GM12891 (cell line): ENCODE measurements at regions not wholly inside any gene's neighbourhood (a gene's known extent, or its start where the extent isn't known, plus 50 kb on each side); places are given as distances from the start of the nearest gene placed in this dataset.

Source experiments
- POLR2A ChIP-seq: IDR thresholded peaks from 2 replicates; pipeline ENCODE4 v1.6.1; 2011; ENCODE audit warnings: low read depth, low read length, control low read depth
- POLR2AphosphoS5 ChIP-seq: IDR thresholded peaks from 2 replicates; pipeline ENCODE4 v1.6.1; 2011; ENCODE audit warnings: low read depth, low read length, control low read depth

GRCh38 chr6:144664947-144665346 lies 379.8 kb downstream of the UTRN start:
- TF ChIP-seq POLR2AphosphoS5 (no peak), POLR2A (no peak)
